ENCODE measurements at regions not wholly inside any gene's neighbourhood (a gene's known extent, or its start where the extent isn't known, plus 50 kb on each side); places are given as distances from the start of the nearest gene placed in this dataset.

GRCh38 chr11:19644316-19644715, 68.3 kb upstream of the NAV2 start:
- TF ChIP-seq EZH2 (IDR thresholded peaks at IDR 0.05; ENCODE audit: low read depth, unreplicated experiment) (no peak), POLR2AphosphoS5 (IDR thresholded peaks at IDR 0.05; ENCODE audit: low read depth) (no peak), CTCF (conservative IDR thresholded peaks at IDR 0.05; ENCODE audit: low read depth in 2 of 2) (no peak), REST (IDR thresholded peaks at IDR 0.05; ENCODE audit: unreplicated experiment) (no peak), CREB1 (CRISPR knock-in tag; IDR thresholded peaks at IDR 0.05; ENCODE audit: low read depth) (no peak), JUNB (IDR thresholded peaks at IDR 0.05; ENCODE audit: unreplicated experiment) (no peak)
